ENCODE measurements at regions not wholly inside any gene's neighbourhood (a gene's known extent, or its start where the extent isn't known, plus 50 kb on each side); places are given as distances from the start of the nearest gene placed in this dataset.
"Not testable (repeated sequence)": the region's sequence is repeated elsewhere in the genome, so short reads cannot be mapped to it uniquely, and the experiment has no call there.

GRCh38 chr5:66440202-66440680 lies 156.0 kb upstream of the MAST4 start:
- H3K9me3 ChIP-seq = no peaks in the 10 kb centered on the region
- TF ChIP-seq CTCF (IDR thresholded peaks at IDR 0.05) = no peak
- no peak for DNase-seq (ENCODE audit: low spot score)
- no peaks in the 10 kb centered on the region for H3K36me3 ChIP-seq
- no peaks in the 10 kb centered on the region for H3K27me3 ChIP-seq (replicated peaks; ENCODE audit: insufficient read depth)
- ATAC-seq (ENCODE audit: insufficient number of reproducible peaks, low FRiP score, low read depth) = peak; percentile 43
- H3K27ac ChIP-seq = no peak overlapping the region
- no peak overlapping the region for H3K4me3 ChIP-seq
- H3K4me1 ChIP-seq (ENCODE audit: control insufficient read depth in 1 of 2, low read depth in 2 of 2) = no peaks in the 10 kb centered on the region

DNA sequence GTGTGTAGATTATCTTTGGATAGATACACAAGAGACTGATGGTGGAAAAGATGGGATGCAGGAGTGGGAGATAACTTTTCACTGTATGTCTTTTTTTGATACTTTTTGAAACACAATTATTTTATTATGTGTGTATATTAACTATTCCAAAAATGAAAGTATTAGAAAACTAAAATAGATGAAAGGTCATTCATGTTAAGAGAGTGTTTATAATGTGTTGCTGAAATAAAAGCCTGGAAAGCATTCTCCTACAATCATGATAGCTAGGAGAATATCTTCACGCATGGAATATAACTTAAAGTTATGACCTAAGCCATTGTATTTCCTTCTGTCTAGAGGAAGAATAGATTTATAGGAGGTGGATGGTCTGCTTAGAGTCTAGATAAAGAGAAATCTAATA lies 154.8 kb upstream of the MAST4 start:
- no peaks in the 10 kb centered on the region for H3K36me3 ChIP-seq
- ATAC-seq (ENCODE audit: insufficient number of reproducible peaks, low FRiP score, low read depth) = no peak
- no peaks in the 10 kb centered on the region for H3K4me1 ChIP-seq (ENCODE audit: control insufficient read depth in 1 of 2, low read depth in 2 of 2)
- TF ChIP-seq CTCF (IDR thresholded peaks at IDR 0.05) = no peak
- no peak overlapping the region for H3K4me3 ChIP-seq
- DNase-seq (ENCODE audit: low spot score) = no peak
- H3K27ac ChIP-seq = no peak overlapping the region
- no peaks in the 10 kb centered on the region for H3K9me3 ChIP-seq
- H3K27me3 ChIP-seq (replicated peaks; ENCODE audit: insufficient read depth) = no peaks in the 10 kb centered on the region

GRCh38 chr5:66442951-66443445 lies 153.2 kb upstream of the MAST4 start:
- Histone ChIP-seq H3K27ac (no peak overlapping the region), H3K36me3 (no peaks in the 10 kb centered on the region), H3K4me3 (no peak overlapping the region), H3K27me3 (replicated peaks; ENCODE audit: insufficient read depth) (no peaks in the 10 kb centered on the region), H3K4me1 (ENCODE audit: control insufficient read depth in 1 of 2, low read depth in 2 of 2) (no peaks in the 10 kb centered on the region), H3K9me3 (peaks cover 3% of the 10 kb centered on the region)
- no peak for ATAC-seq (ENCODE audit: insufficient number of reproducible peaks, low FRiP score, low read depth)
- DNase-seq (ENCODE audit: low spot score) = no peak
- TF ChIP-seq CTCF (IDR thresholded peaks at IDR 0.05) = no peak

- H3K4me1 ChIP-seq (ENCODE audit: control insufficient read depth in 1 of 2, low read depth in 2 of 2) = no peaks in the 10 kb centered on the region
- no peak overlapping the region for H3K27ac ChIP-seq
- DNase-seq (ENCODE audit: low spot score) (no peak), ATAC-seq (ENCODE audit: insufficient number of reproducible peaks, low FRiP score, low read depth) (no peak)
- no peaks in the 10 kb centered on the region for H3K36me3 ChIP-seq
- no peaks in the 10 kb centered on the region for H3K27me3 ChIP-seq (replicated peaks; ENCODE audit: insufficient read depth)
- peaks cover 5% of the 10 kb centered on the region for H3K9me3 ChIP-seq
- TF ChIP-seq CTCF (IDR thresholded peaks at IDR 0.05) = no peak
- no peak overlapping the region for H3K4me3 ChIP-seq
Measured at GRCh38 chr5:66443462-66444130, 152.6 kb upstream of the MAST4 start.

- H3K36me3 ChIP-seq; H3K4me3 ChIP-seq; H3K9me3 ChIP-seq; DNase-seq (ENCODE audit: low spot score); ATAC-seq (ENCODE audit: insufficient number of reproducible peaks, low FRiP score, low read depth); H3K27me3 ChIP-seq (replicated peaks; ENCODE audit: insufficient read depth); H3K27ac ChIP-seq; H3K4me1 ChIP-seq (ENCODE audit: control insufficient read depth in 1 of 2, low read depth in 2 of 2): not testable (repeated sequence)
Measured at GRCh38 chr5:66448070-66448469, 148.1 kb upstream of the MAST4 start.

DNA sequence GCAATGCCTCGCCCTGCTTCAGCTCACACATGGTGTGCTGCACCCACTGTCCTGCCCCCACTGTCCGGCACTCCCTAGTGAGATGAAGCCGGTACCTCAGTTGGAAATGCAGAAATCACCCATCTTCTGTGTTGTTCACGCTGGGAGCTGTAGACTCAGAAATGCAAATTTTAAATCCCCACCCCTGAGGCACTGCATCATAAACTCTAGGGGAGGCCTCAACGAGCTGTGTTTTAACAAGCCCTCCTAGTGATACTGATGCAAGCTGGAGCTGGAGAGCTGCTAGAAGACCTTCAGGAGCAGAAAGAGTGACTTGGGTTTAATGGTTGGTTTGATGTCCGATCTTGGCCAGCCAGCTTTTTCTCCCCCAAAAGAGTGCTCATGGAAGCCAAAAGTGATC lies 146.0 kb upstream of the MAST4 start:
- no peaks in the 10 kb centered on the region for H3K27me3 ChIP-seq (replicated peaks; ENCODE audit: insufficient read depth)
- no peak overlapping the region for H3K27ac ChIP-seq
- TF ChIP-seq CTCF (IDR thresholded peaks at IDR 0.05) = no peak
- H3K9me3 ChIP-seq = peaks cover 5% of the 10 kb centered on the region
- no peak overlapping the region for H3K4me3 ChIP-seq
- ATAC-seq (ENCODE audit: insufficient number of reproducible peaks, low FRiP score, low read depth) (no peak), DNase-seq (ENCODE audit: low spot score) (no peak)
- no peaks in the 10 kb centered on the region for H3K36me3 ChIP-seq
- peaks cover 0 to 8% of the 10 kb centered on the region in 2 donors for H3K4me1 ChIP-seq (ENCODE audit: control insufficient read depth in 1 of 2, low read depth in 2 of 2)

Measured in thoracic aorta (tissue), 2 donors.